Endothelial cell of umbilical vein (primary cell): ENCODE measurements at regions not wholly inside any gene's neighbourhood (a gene's known extent, or its start where the extent isn't known, plus 50 kb on each side); places are given as distances from the start of the nearest gene placed in this dataset.

ENCODE experiments used
- BruUV-seq: library from RNA; stranded (reverse); fragments of 400-500 nt; replicated peaks from 2 replicates; lab custom pipeline; 2021; lab: Mats Ljungman, UMichigan
- CTCF ChIA-PET: fragments of 300-600, 350-600 bp; sonication (Branson Sonifier 250); formaldehyde crosslinking; loops from one replicate; lab custom pipeline; 2021; ENCODE audit warnings: antibody characterized with exemption, inconsistent platforms; lab: Charles Lee
- POLR2A ChIA-PET: fragments of 300-600, 350-600 bp; sonication (Branson Sonifier 250); formaldehyde crosslinking; loops from one replicate; lab custom pipeline; 2021; ENCODE audit warnings: antibody characterized with exemption, inconsistent platforms; lab: Charles Lee
- DNase-seq: peaks from one replicate; pipeline ENCODE4 v3.0.0-alpha.2; 2011; ENCODE audit warnings: low read depth, low spot score
- FAIRE-seq: peaks from 2 replicates; lab custom pipeline; 2011; peaks lifted over from hg19 to GRCh38; lab: Jason Lieb, UNC
- H2AFZ ChIP-seq: 2 replicates; pipeline ENCODE4 v1.6.0; 2012; ENCODE audit warnings: low read depth, low read length, control low read depth, inconsistent platforms
- H3K27ac ChIP-seq: 2 replicates; pipeline ENCODE4 v1.5.1; 2011; ENCODE audit warnings: low read depth, mild to moderate bottlenecking, control low read depth, low read length, moderate library complexity; ENCODE audit not compliant: insufficient read depth
- H3K27me3 ChIP-seq, 2 experiments: 2 replicates each; pipeline versions ENCODE4 v1.6.0 to v1.6.1; 2011; ENCODE audit warnings: low read length in 2 of 2, mixed read lengths in 1 of 2; ENCODE audit not compliant: control insufficient read depth in 2 of 2, insufficient read depth in 2 of 2
- H3K36me3 ChIP-seq, 2 experiments: 2 replicates in 1 of 2; 3 replicates in 1 of 2; pipeline ENCODE4 v1.5.1; 2011; ENCODE audit warnings: low read length in 2 of 2, mild to moderate bottlenecking in 1 of 2, moderate library complexity in 1 of 2; ENCODE audit not compliant: control insufficient read depth in 2 of 2, insufficient read depth in 2 of 2; ENCODE audit errors: extremely low read depth in 1 of 2
- H3K4me1 ChIP-seq: 3 replicates; pipeline ENCODE4 v1.5.1; 2011; ENCODE audit warnings: mild to moderate bottlenecking, low read length; ENCODE audit not compliant: control insufficient read depth, insufficient read depth; ENCODE audit errors: extremely low read depth
- H3K4me2 ChIP-seq: 2 replicates; pipeline ENCODE4 v1.6.1; 2011; ENCODE audit warnings: low read length, control low read depth, mixed read lengths; ENCODE audit not compliant: insufficient read depth
- H3K4me3 ChIP-seq, 3 experiments: fragments of 200-600 bp in 1 of 3; sonication (generic), shearing (Covaris generic) in 1 of 3; replicated peaks in 1 of 3; 2 replicates each; pipeline ENCODE4 v1.5.1; 2011 to 2016; ENCODE audit warnings: control low read depth in 3 of 3, low read length in 3 of 3, mild to moderate bottlenecking in 2 of 3, inconsistent platforms in 1 of 3, low read depth in 1 of 3, moderate library complexity in 1 of 3; ENCODE audit not compliant: insufficient read depth in 1 of 3
- H3K79me2 ChIP-seq: 2 replicates; pipeline ENCODE4 v1.6.0; 2012; ENCODE audit warnings: low read length, inconsistent platforms; ENCODE audit not compliant: control insufficient read depth, insufficient read depth
- H3K9ac ChIP-seq: replicated peaks from 2 replicates; pipeline ENCODE3; 2011; ENCODE audit warnings: low read length, control low read depth; ENCODE audit not compliant: insufficient read depth; ENCODE audit errors: extremely low read depth
- H3K9me1 ChIP-seq: replicated peaks from 3 replicates; pipeline ENCODE4 v1.6.0; 2011; ENCODE audit warnings: mild to moderate bottlenecking, low read length; ENCODE audit not compliant: control insufficient read depth, insufficient read depth; ENCODE audit errors: extremely low read depth
- H3K9me3 ChIP-seq: replicated peaks from 2 replicates; pipeline ENCODE4 v1.5.1; 2012; ENCODE audit warnings: low read length, inconsistent platforms; ENCODE audit not compliant: control insufficient read depth, insufficient read depth
- H4K20me1 ChIP-seq: replicated peaks from 2 replicates; pipeline ENCODE3; 2011; ENCODE audit warnings: mild to moderate bottlenecking, low read length; ENCODE audit not compliant: control insufficient read depth, insufficient read depth; ENCODE audit errors: extremely low read depth
- CTCF ChIP-seq, 2 donors: IDR thresholded peaks; 1 replicate in 1 of 2; 2 replicates in 1 of 2; pipeline ENCODE4 v1.5.1; 2011; ENCODE audit warnings: low read length in 2 of 2, mild to moderate bottlenecking in 2 of 2, moderate library complexity in 2 of 2, control low read depth in 1 of 2, inconsistent platforms in 1 of 2, low read depth in 1 of 2; ENCODE audit not compliant: insufficient read depth in 1 of 2; ENCODE audit errors: extremely low read depth in 1 of 2
- EZH2 ChIP-seq: IDR thresholded peaks from 2 replicates; pipeline ENCODE4 v1.6.1; 2012; ENCODE audit warnings: borderline replicate concordance, low read depth, mild to moderate bottlenecking, moderate library complexity, low read length, inconsistent platforms; ENCODE audit not compliant: severe bottlenecking
- FOS ChIP-seq: IDR thresholded peaks from 2 replicates; pipeline ENCODE4 v1.6.1; 2011; ENCODE audit warnings: mild to moderate bottlenecking, low read length, moderate library complexity, borderline replicate concordance; ENCODE audit not compliant: insufficient read depth
- GATA2 ChIP-seq: IDR thresholded peaks from 2 replicates; pipeline ENCODE4 v1.7.0; 2011; ENCODE audit warnings: low read depth, mild to moderate bottlenecking, moderate library complexity, mixed read lengths, low read length; ENCODE audit not compliant: insufficient read length, insufficient read depth
- JUN ChIP-seq: IDR thresholded peaks from 2 replicates; pipeline ENCODE4 v1.6.1; 2011; ENCODE audit warnings: borderline replicate concordance, low read depth; ENCODE audit not compliant: insufficient read length, insufficient read depth
- MYC ChIP-seq: IDR thresholded peaks from one replicate; pipeline ENCODE4 v1.6.1; 2011; ENCODE audit warnings: mild to moderate bottlenecking, low read depth, low read length
- POLR2A ChIP-seq: IDR thresholded peaks from 2 replicates; pipeline ENCODE4 v1.6.1; 2012; ENCODE audit warnings: low read depth, mild to moderate bottlenecking, control low read depth, low read length
- POLR2AphosphoS5 ChIP-seq: IDR thresholded peaks from 2 replicates; pipeline ENCODE4 v1.6.1; 2012; ENCODE audit warnings: low read depth, mild to moderate bottlenecking, control low read depth, low read length, moderate library complexity; ENCODE audit not compliant: insufficient read depth
- dilution Hi-C: fragments of 300-500 bp; cut with MboI; formaldehyde crosslinking; loops from one replicate; pipeline ENCODE4 v1.15.0; 2019; ENCODE audit warnings: low sequenced_read_pairs; ENCODE audit not compliant: extremely low pct_ligation_motif_present
- intact Hi-C: fragments of 100-400 bp; cut with micrococcal nuclease; formaldehyde crosslinking; loops from one replicate; pipeline ENCODE4 v1.10.0; 2022
- TF ChIP-seq, protein P1 (sequence below): IDR thresholded peaks from 2 replicates; pipeline ENCODE4 v1.6.1; 2011; ENCODE audit not compliant: insufficient read depth, insufficient read length

DNA sequence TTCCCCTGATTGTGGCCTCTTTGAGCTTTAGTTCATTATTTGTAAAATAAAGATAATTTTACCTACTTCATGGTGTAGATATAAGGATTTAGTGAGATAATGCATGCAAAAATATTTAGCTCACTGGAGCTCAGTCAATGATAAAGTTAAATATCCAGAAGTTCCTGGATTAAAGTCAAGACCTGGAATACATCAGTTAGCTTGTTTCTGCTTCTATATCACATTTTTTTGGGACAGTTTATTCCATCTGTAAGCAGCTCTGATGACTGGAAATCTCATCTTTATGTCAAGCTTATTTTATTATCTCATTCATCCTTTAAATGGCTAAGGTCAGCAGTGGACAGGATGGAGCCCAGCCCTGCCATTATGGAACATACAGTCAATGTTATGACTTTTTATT, 152.0 kb downstream of the EVA1A start:
- Histone ChIP-seq H3K79me2 (no peaks in the 10 kb centered on the region), H3K4me3 (no peak overlapping the region), H3K27me3 (peaks cover 13 to 44% of the 10 kb centered on the region in 2 experiments), H3K4me1 (no peaks in the 10 kb centered on the region), H3K9ac (no peak overlapping the region), H3K27ac (no peak overlapping the region), H3K4me2 (no peak overlapping the region), H3K9me1 (no peaks in the 10 kb centered on the region), H2AFZ (no peak overlapping the region), H4K20me1 (no peaks in the 10 kb centered on the region), H3K36me3 (no peaks in the 10 kb centered on the region), H3K9me3 (no peaks in the 10 kb centered on the region)
- CTCF ChIA-PET: interaction anchor here (1.2 to 1.6 kb wide), 4 partner anchors 9 to 718 kb away, joined by 3 to 5 read pairs (median 4); no protein-coding TSS in a partner anchor
- FAIRE-seq (no peak), DNase-seq (no peak)
- intact Hi-C loops (no loop called here), dilution Hi-C loops (no loop called here)
- BruUV-seq: no TSS peak
- POLR2A ChIA-PET: no interaction called here
- TF ChIP-seq JUN: no peak
- TF ChIP-seq, protein P1, sequence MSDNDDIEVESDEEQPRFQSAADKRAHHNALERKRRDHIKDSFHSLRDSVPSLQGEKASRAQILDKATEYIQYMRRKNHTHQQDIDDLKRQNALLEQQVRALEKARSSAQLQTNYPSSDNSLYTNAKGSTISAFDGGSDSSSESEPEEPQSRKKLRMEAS: no peak
- TF ChIP-seq GATA2: no peak
- TF ChIP-seq POLR2A: no peak
- no peak for TF ChIP-seq POLR2AphosphoS5
- no peak for TF ChIP-seq MYC
- TF ChIP-seq EZH2: no peak
- TF ChIP-seq FOS: no peak
- TF ChIP-seq CTCF (IDR thresholded peaks at IDR 0.05; ENCODE audit: extremely low read depth in 1 of 2, insufficient read depth in 1 of 2, low read depth in 1 of 2, low read length in 2 of 2): no peak
